Activated CD4-positive, CD25-positive, alpha-beta regulatory T cell treated with anti-CD3 and anti-CD28 coated beads, Interleukin-2, amount 50 U/mL, for 16 hours (primary cell): ENCODE measurements at regions not wholly inside any gene's neighbourhood (a gene's known extent, or its start where the extent isn't known, plus 50 kb on each side); places are given as distances from the start of the nearest gene placed in this dataset.

ENCODE experiments used
- DNase-seq: peaks from one replicate; pipeline ENCODE4 v3.0.0-alpha.2; 2020; ENCODE audit warnings: low read depth, low spot score

DNA sequence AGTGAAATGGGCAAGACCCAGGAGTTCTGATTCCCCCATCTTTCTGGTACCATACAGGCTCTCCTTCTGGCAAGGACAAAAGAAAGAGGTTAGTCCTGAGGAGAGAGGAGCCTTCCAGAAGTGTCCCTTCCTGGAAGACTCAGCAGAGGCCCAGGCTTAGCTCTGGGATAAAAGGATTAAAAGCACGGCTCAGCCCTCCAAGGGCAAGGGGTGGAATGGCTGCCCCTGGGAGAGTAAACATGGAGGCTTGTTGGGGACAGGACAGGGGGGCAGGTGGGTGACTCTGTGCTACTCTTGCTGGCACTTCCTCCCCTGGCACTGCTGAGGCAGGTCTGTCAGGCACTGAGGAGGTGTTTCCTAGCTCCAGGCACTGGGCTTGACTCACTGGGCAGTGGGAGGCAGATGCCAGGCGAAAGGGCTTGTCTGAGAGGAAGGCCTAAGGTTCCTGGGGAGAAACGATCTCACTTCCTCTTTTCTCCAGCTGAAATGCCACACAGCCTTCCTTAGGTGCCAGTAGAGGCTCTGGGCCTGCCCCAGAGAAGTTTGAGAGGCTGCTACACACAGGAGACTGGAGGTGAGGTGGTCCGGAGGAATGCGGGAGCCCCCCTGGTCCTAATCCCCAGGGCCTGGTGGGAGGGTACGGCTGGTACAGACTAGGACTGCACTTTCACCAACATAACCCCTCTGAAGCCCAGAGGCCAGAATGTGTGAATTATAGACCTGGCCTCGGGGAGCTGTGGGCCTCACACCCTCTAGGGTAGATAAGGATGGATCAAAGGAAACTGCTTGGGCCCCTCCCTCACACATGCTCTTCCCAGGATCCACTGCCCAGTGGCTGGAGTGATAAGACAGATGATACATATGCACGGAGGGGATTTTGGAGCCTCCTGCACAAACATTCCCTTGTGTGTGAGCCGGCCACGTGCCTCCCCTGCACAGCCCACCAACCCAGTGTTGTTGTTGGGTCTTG lies 63.2 kb upstream of the PODXL start:
- no peak for DNase-seq

GRCh38 chr7:131618391-131618790 lies 62.0 kb upstream of the PODXL start:
- no peak for DNase-seq

DNA sequence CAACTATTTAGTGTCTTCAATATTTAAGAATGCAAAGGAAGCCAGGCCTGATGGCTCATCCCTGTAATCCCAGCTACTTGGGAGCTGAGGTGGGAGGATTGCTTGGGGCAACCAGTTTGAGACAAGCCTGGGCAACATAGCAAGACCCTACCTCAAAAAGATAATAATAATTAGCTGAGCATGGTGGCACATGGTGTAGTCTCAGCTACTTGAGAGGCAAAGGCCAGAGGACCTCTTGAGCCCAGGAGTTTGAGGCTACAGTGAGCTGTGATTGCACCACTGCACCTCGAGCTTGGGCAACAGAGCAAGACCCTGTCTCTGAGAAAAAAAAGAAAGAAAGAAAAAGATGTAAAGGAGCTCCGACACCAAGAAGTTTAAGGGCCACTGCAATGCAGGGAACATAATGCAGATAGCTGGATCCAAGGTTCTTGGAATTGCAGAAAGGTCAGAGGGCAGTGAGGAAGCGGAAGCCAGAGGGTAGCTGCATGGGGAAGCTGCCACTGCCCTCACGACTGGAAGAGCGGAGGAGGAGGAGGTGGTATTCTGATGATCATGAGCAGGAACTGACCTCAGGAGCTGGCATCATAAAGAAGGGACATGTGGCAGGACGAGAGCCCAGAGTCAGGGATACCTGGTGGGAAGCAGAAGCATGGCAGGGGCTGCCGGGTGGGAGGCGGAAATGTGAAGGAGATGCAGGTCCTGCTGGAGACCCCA lies 60.2 kb upstream of the PODXL start:
- no peak for DNase-seq

DNA sequence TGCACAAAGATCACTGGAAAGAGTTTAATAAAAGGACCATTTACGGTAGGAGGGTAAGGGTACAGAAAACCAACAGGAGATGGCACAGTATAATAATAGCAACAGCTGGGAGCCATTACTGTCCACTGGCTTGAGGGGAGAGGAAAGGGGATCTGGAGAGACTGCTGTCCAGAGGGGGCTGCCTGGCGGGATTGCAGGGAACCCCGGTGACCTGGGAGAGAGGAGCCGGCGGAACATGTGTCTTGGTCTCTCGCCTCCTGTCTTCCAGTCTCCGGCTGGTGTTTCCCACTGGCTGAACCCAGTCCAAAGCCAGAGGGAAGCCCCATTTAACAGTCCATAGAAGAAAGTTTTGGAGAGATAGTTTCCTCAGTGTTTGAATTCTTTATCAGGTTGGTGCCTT lies 57.5 kb upstream of the PODXL start:
- no peak for DNase-seq

DNA sequence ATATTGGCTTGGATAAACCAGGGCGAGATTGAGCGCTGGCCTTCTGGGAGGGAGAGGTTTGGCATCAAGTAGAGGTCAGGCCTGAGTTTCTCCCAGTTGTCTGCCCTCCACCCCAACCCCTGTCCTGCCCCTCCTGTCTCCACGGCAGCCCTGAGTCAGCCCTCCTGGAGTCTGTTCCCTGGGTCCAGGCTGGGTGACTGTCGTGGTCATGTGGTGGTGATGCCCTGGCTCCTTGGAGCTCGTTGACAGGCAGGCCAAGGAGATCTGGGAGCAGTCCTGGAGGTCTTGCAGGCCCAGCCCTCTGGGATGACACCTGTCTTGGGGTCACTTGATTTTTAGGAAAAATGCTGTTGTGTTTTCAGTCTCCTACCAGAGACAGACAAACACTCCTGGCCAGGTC lies 53.6 kb upstream of the PODXL start:
- DNase-seq: no peak

DNA sequence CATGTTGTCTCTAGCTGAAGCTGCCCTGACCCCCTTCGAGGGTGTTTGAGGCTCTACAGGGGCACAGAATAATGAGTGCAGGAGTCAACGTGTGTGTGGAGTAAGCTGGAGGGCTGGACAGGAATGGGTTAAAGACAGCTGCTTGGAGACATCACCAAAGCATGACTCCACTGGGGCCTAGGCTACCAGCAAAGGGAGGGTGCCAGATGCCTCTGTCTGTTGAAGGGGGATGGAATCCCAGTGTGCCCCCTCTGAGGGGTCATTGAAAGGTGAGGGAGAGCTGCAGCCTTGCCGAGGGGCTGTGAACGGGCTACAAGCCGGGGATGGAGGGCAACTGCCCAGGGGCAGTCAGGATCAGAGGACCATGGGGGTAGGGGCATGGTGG lies 51.7 kb upstream of the PODXL start:
- DNase-seq: no peak

GRCh38 chr7:131607291-131608115 lies 51.1 kb upstream of the PODXL start:
- DNase-seq: no peak

DNA sequence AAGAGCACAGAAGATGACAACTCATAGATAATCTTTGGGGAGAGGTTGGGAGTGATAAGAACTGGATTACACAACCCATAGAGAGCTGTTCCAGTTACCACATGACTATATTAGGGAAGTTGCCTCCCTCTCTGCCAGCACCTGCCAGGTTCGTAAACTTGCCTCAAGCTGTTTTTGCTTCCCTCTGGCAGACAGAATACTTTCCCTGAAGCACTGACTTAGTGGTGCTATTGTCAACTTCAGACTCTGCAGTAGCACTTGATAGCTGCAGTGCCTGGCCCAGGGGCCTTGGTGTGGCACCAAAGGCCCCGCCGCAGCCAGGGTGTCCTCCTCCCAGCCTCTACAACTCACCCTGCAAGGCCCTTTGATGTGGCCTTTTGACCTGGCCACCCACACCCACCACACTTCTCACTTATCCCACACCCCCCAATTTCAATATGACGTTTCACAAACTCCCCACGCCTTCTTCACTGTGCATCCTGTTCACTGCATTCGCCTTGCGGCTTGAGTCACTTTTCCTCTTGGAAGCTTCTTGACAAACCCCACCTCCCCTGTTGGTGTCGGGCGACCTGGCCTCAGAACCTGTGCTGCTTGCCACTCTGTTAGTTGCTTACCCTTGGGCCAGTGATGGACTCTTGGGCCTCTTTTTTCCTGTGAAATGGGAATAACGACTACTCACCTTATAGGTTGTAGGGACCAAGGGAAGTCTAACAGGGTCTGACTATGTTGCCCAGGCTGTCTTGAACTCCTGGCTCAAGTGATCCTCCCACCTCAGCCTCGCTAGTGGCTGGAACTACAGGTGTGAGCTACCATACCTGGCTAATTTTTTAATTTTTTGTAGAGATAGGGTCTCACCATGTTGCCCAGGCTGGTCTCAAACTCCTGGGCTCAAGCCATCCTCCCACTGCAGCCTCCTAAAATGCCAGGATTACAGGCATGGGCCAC lies 50.2 kb upstream of the PODXL start:
- no peak for DNase-seq
